Heart right ventricle (tissue), 16 donors: ENCODE measurements at regions not wholly inside any gene's neighbourhood (a gene's known extent, or its start where the extent isn't known, plus 50 kb on each side); places are given as distances from the start of the nearest gene placed in this dataset.

ENCODE experiments used
- ATAC-seq, 8 donors: fragments of 200-7000 bp; cut with Tn5 transposase; one replicate each; pipeline ENCODE4 v1.9.1; 2020; ENCODE audit warnings: mild to moderate bottlenecking in 8 of 8, moderate library complexity in 8 of 8, moderate number of reproducible peaks in 1 of 8
- DNase-seq, 2 donors: peaks; one replicate each; pipeline ENCODE4 v3.0.0-alpha.2; 2020
- H3K27ac ChIP-seq, 10 donors: fragments of 200-600 bp; sonication (generic) in 2 of 10; one replicate each; pipeline versions ENCODE4 v1.5.0 to v1.8.0; 2020 to 2022; ENCODE audit warnings: mild to moderate bottlenecking in 3 of 10
- H3K27me3 ChIP-seq, 7 donors: fragments of 200-600 bp; one replicate each; pipeline ENCODE4 v1.8.0; 2021 to 2022; ENCODE audit warnings: mild to moderate bottlenecking in 2 of 7
- H3K36me3 ChIP-seq, 9 donors: fragments of 200-600 bp; sonication (generic) in 1 of 9; one replicate each; pipeline versions ENCODE4 v1.5.0 to v1.8.0; 2020 to 2022; ENCODE audit warnings: mild to moderate bottlenecking in 2 of 9
- H3K4me1 ChIP-seq, 9 donors: fragments of 200-600 bp; sonication (generic) in 1 of 9; one replicate each; pipeline versions ENCODE4 v1.5.0 to v1.8.0; 2020 to 2022; ENCODE audit warnings: mild to moderate bottlenecking in 4 of 9
- H3K4me3 ChIP-seq, 10 donors: fragments of 200-600 bp; sonication (generic) in 2 of 10; one replicate each; pipeline versions ENCODE4 v1.5.0 to v1.8.0; 2020 to 2022; ENCODE audit warnings: mild to moderate bottlenecking in 7 of 10, moderate library complexity in 2 of 10
- H3K9me3 ChIP-seq, 11 donors: fragments of 200-600 bp in 10 of 11; sonication (generic) in 2 of 11; one replicate each; pipeline versions ENCODE4 v1.5.0 to v1.8.0; 2013 to 2022; ENCODE audit warnings: mild to moderate bottlenecking in 2 of 11, control low read depth in 1 of 11, moderate library complexity in 1 of 11
- WGBS, 2 donors: extraction: QIAGEN DNeasy Blood & Tissue Kit; methylation state at CpG; one replicate each; pipeline ENCODE4 v1.1.7; 2013; ENCODE audit warnings: inconsistent platforms in 1 of 2; 5-methylcytosine and 5-hydroxymethylcytosine counted together
- intact Hi-C, 10 donors: fragments of 100-400 bp; cut with DNase I; formaldehyde crosslinking; loops; one replicate each; pipeline versions ENCODE4 v1.11.1 to v1.14.2; 2022
- TF ChIP-seq, protein P1 (sequence below), 9 donors: fragments of 200-600 bp; sonication (generic) in 2 of 9; IDR thresholded peaks; one replicate each; pipeline versions ENCODE4 v1.5.0 to v1.8.0; 2021 to 2022; ENCODE audit warnings: antibody characterized with exemption in 9 of 9, mild to moderate bottlenecking in 5 of 9, moderate library complexity in 1 of 9
- donor health status: Arrhythmogenic right ventricular cardiomyopathy.
- donor health status: ischemic (EF 13 %, LVEDD 7.1; RV severe dilation, severe dysfunction).
- donor health status: healthy with polysubstance abuse.
- donor health status: DM: no; HTN: yes; CAD: no.
- donor health status: DM: no; HTN: no; CAD: no.
- donor health status: ischemic (EF 25% LVEDD 6.9; RV normal size, moderate dysfunction).
- donor health status: ischemic (EF 25% LVEDD 5.7; RV mildly dilated, moderate dysfunction).
- donor health status: healthy.
- donor health status: DM: yes; HTN: yes; CAD: no.
- donor health status: Ischemic cardiomyopathy.
- donor health status: ischemic (EF 35%, LVEDD 5.7; RV mildly dilated, moderate dysfunction).
- donor health status: nonischemic (EF 11% LVEDD 7.7; RV severe dilation, severe dysfunction).
- donor health status: DM: yes; HTN: yes; CAD: no.
- donor health status: PGD.
- donor health status: ischemic (EF 29% LVEDD 5.4; RV normal size, mild dysfunction).
- donor health status: nonischemic (EF 23%, LVEDD 6.1; RV moderate dilation, normal function).

GRCh38 chr2:239815671-239816070 lies 209.5 kb downstream of the NDUFA10 start:
- Histone ChIP-seq H3K4me3 (no peak overlapping the region), H3K27me3 (peaks cover 0 to 61% (median 36%) of the 10 kb centered on the region in 7 donors), H3K36me3 (no peaks in the 10 kb centered on the region), H3K27ac (no peak overlapping the region), H3K9me3 (no peaks in the 10 kb centered on the region), H3K4me1 (peaks cover 0 to 13% (median 4%) of the 10 kb centered on the region in 9 donors)
- TF ChIP-seq, protein P1, sequence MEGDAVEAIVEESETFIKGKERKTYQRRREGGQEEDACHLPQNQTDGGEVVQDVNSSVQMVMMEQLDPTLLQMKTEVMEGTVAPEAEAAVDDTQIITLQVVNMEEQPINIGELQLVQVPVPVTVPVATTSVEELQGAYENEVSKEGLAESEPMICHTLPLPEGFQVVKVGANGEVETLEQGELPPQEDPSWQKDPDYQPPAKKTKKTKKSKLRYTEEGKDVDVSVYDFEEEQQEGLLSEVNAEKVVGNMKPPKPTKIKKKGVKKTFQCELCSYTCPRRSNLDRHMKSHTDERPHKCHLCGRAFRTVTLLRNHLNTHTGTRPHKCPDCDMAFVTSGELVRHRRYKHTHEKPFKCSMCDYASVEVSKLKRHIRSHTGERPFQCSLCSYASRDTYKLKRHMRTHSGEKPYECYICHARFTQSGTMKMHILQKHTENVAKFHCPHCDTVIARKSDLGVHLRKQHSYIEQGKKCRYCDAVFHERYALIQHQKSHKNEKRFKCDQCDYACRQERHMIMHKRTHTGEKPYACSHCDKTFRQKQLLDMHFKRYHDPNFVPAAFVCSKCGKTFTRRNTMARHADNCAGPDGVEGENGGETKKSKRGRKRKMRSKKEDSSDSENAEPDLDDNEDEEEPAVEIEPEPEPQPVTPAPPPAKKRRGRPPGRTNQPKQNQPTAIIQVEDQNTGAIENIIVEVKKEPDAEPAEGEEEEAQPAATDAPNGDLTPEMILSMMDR (IDR thresholded peaks at IDR 0.05), result no peak
- 53 to 61% methylated on average over 12 of the region's 12 CpGs for WGBS, 2 donors
- DNase-seq (no peak), ATAC-seq (no peak)
- intact Hi-C loops, result no loop called here

- H3K27me3 ChIP-seq, result peaks cover 0 to 66% (median 39%) of the 10 kb centered on the region in 7 donors
- WGBS, 2 donors, result 73 to 78% methylated on average over 19 of the region's 19 CpGs
- no peak overlapping the region for H3K4me3 ChIP-seq
- H3K9me3 ChIP-seq, result no peaks in the 10 kb centered on the region
- DNase-seq (no peak), ATAC-seq (peak in 5 of 8 donors; percentile 7 to 32 (median 19))
- H3K36me3 ChIP-seq, result no peaks in the 10 kb centered on the region
- TF ChIP-seq, protein P1 (IDR thresholded peaks at IDR 0.05), result no peak
- H3K27ac ChIP-seq, result no peak overlapping the region
- intact Hi-C loops, result no loop called here
- H3K4me1 ChIP-seq, result peaks cover 0 to 13% (median 4%) of the 10 kb centered on the region in 9 donors
These were observed 210.1 kb downstream of the NDUFA10 start for GRCh38 chr2:239814861-239815601.

- no peak for DNase-seq
- 51 to 53% methylated on average over 15 of the region's 15 CpGs for WGBS, 2 donors
- Histone ChIP-seq H3K4me3 (no peak overlapping the region), H3K27ac (peak overlapping the region in 5 of 10 donors; percentile 1 to 43 (median 31)), H3K9me3 (no peaks in the 10 kb centered on the region), H3K4me1 (peaks cover 0 to 13% (median 4%) of the 10 kb centered on the region in 9 donors), H3K36me3 (no peaks in the 10 kb centered on the region), H3K27me3 (peaks cover 0 to 63% (median 33%) of the 10 kb centered on the region in 7 donors)
- TF ChIP-seq, protein P1 (IDR thresholded peaks at IDR 0.05), result no peak
- ATAC-seq, result peak in 7 of 8 donors; percentile 15 to 51 (median 38)
- intact Hi-C loops, result no loop called here
These were observed 210.9 kb downstream of the NDUFA10 start for GRCh38 chr2:239814116-239814860.

GRCh38 chr2:239813261-239814115 lies 211.7 kb downstream of the NDUFA10 start:
- peak overlapping the region in 1 of 10 donors; percentile 43 for H3K27ac ChIP-seq
- no peaks in the 10 kb centered on the region for H3K9me3 ChIP-seq
- H3K36me3 ChIP-seq, result no peaks in the 10 kb centered on the region
- peaks cover 0 to 58% (median 33%) of the 10 kb centered on the region in 7 donors for H3K27me3 ChIP-seq
- ATAC-seq (no peak), DNase-seq (no peak)
- intact Hi-C loops, result no loop called here
- WGBS, 2 donors, result 75 to 77% methylated on average over 27 of the region's 27 CpGs
- peaks cover 0 to 13% (median 4%) of the 10 kb centered on the region in 9 donors for H3K4me1 ChIP-seq
- TF ChIP-seq, protein P1 (IDR thresholded peaks at IDR 0.05), result no peak
- H3K4me3 ChIP-seq, result no peak overlapping the region
